T-helper 1 cell (primary cell): ENCODE measurements at regions not wholly inside any gene's neighbourhood (a gene's known extent, or its start where the extent isn't known, plus 50 kb on each side); places are given as distances from the start of the nearest gene placed in this dataset.

Experiments used
- DNase-seq, 5 donors: peaks; one replicate each; pipeline ENCODE4 v3.0.0-alpha.2; 2012 to 2020

GRCh38 chr18:23350188-23350587 is 102.9 kb upstream of the RIOK3 start:
- no peak for DNase-seq

- no peak for DNase-seq
These were observed 101.6 kb upstream of the RIOK3 start for GRCh38 chr18:23351521-23351920.

- DNase-seq = no peak
These were observed 101.0 kb upstream of the RIOK3 start for GRCh38 chr18:23352042-23352441.

- DNase-seq = no peak
These were observed 99.6 kb upstream of the RIOK3 start for GRCh38 chr18:23353459-23353858.

- DNase-seq = no peak
These were observed 98.5 kb upstream of the RIOK3 start for GRCh38 chr18:23354625-23355024.

GRCh38 chr18:23355206-23355605 is 97.9 kb upstream of the RIOK3 start:
- DNase-seq = no peak

- DNase-seq = no peak
These were observed 96.7 kb upstream of the RIOK3 start for GRCh38 chr18:23356424-23356823.

- DNase-seq = no peak
These were observed 96.0 kb upstream of the RIOK3 start for GRCh38 chr18:23356915-23357601.

GRCh38 chr18:23357996-23358594 is 95.0 kb upstream of the RIOK3 start:
- no peak for DNase-seq

GRCh38 chr18:23359421-23359820 is 93.7 kb upstream of the RIOK3 start:
- DNase-seq = no peak

GRCh38 chr18:23363865-23364570 is 89.1 kb upstream of the RIOK3 start:
- no peak for DNase-seq

- DNase-seq = no peak
These were observed 87.5 kb upstream of the RIOK3 start for GRCh38 chr18:23365602-23366001.

- DNase-seq = no peak
These were observed 83.8 kb upstream of the RIOK3 start for GRCh38 chr18:23369266-23369665.

- DNase-seq = no peak
These were observed 79.5 kb upstream of the RIOK3 start for GRCh38 chr18:23373570-23373969.

- DNase-seq = peak in 1 of 5 donors; percentile 74
These were observed 75.3 kb upstream of the RIOK3 start for GRCh38 chr18:23377669-23378301.

- DNase-seq = no peak
These were observed 74.8 kb upstream of the RIOK3 start for GRCh38 chr18:23378302-23378686.

GRCh38 chr18:23380001-23380550 is 73.0 kb upstream of the RIOK3 start:
- DNase-seq = no peak

- no peak for DNase-seq
These were observed 72.3 kb upstream of the RIOK3 start for GRCh38 chr18:23380817-23381216.

- no peak for DNase-seq
These were observed 69.6 kb upstream of the RIOK3 start for GRCh38 chr18:23383494-23383893.

GRCh38 chr18:23384778-23385736 is 68.0 kb upstream of the RIOK3 start:
- DNase-seq = peak in 1 of 5 donors; percentile 15

GRCh38 chr18:23386317-23386716 is 66.8 kb upstream of the RIOK3 start:
- no peak for DNase-seq

- DNase-seq = no peak
These were observed 65.8 kb upstream of the RIOK3 start for GRCh38 chr18:23387265-23387664.
